Esophagus muscularis mucosa (tissue), 3 donors: ENCODE measurements at regions not wholly inside any gene's neighbourhood (a gene's known extent, or its start where the extent isn't known, plus 50 kb on each side); places are given as distances from the start of the nearest gene placed in this dataset.

Experiments
- POLR2A ChIP-seq: fragments of 450-650 bp; IDR thresholded peaks from one replicate; pipeline ENCODE4 v1.6.1; 2017; ENCODE audit warnings: antibody characterized with exemption, moderate library complexity, mild to moderate bottlenecking, low read depth
- POLR2AphosphoS5 ChIP-seq, 2 donors: sonication (generic); formaldehyde crosslinking; IDR thresholded peaks; one replicate each; pipeline ENCODE4 v1.6.1; 2017; ENCODE audit warnings: antibody characterized with exemption in 2 of 2
- TF ChIP-seq, protein P1 (sequence below), 3 experiments: fragments of 200-600 bp in 2 of 3; fragments of 450-650 bp in 1 of 3; sonication (generic) in 2 of 3; IDR thresholded peaks; one replicate each; pipeline ENCODE4 v1.5.1; 2017 to 2019; ENCODE audit warnings: antibody characterized with exemption in 3 of 3, mild to moderate bottlenecking in 2 of 3, moderate library complexity in 1 of 3

DNA sequence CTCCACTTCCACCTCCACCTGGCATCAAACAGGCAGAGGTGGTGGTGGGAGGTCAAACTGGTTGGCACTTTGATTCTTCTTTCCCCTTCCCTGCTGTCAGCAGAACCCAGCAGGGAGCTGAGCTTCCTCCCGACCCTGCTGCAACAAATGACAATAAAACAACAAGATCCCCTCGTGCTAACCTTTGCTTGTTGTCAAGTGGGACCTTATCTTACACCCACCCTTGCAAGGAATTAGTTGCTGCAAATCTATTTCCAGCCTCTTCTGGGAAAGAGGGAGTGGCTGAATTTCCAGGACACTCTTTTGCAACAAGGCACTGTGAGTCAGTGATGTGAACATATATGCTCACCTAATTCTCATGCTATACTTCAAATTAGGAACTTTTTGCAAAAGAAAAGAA is 655.1 kb downstream of the DSC3 start:
- TF ChIP-seq, protein P1, sequence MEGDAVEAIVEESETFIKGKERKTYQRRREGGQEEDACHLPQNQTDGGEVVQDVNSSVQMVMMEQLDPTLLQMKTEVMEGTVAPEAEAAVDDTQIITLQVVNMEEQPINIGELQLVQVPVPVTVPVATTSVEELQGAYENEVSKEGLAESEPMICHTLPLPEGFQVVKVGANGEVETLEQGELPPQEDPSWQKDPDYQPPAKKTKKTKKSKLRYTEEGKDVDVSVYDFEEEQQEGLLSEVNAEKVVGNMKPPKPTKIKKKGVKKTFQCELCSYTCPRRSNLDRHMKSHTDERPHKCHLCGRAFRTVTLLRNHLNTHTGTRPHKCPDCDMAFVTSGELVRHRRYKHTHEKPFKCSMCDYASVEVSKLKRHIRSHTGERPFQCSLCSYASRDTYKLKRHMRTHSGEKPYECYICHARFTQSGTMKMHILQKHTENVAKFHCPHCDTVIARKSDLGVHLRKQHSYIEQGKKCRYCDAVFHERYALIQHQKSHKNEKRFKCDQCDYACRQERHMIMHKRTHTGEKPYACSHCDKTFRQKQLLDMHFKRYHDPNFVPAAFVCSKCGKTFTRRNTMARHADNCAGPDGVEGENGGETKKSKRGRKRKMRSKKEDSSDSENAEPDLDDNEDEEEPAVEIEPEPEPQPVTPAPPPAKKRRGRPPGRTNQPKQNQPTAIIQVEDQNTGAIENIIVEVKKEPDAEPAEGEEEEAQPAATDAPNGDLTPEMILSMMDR (IDR thresholded peaks at IDR 0.05), result no peak
- no peak for TF ChIP-seq POLR2AphosphoS5 (IDR thresholded peaks at IDR 0.05)
- no peak for TF ChIP-seq POLR2A
